ENCODE measurements at regions not wholly inside any gene's neighbourhood (a gene's known extent, or its start where the extent isn't known, plus 50 kb on each side); places are given as distances from the start of the nearest gene placed in this dataset.

DNA sequence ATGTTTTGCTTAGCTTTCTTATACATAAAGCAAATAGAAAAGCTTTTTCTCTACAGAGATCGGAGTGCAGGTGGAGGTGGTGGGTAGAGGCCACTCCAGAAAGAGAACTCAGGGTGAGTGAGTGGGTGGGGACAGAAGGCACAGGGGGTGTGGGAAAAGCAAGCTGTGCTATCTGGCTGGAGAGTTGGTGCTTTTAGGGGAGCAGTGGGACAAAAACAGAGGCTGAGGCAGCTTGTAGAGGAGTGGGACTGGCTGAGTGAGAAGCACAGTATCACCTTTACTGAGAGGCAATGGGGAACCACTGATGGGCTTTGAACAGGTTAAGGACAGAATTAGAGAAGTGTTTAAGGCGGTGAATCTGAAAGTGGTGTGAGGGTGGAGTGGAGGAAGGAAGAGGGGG lies 275.3 kb downstream of the TCF7L2 start:
- TF ChIP-seq POLR2A (IDR thresholded peaks at IDR 0.05) (no peak), CTCF (IDR thresholded peaks at IDR 0.05) (no peak)

Data from right lobe of liver (tissue), 4 donors.